22Rv1 (cell line): ENCODE measurements at regions not wholly inside any gene's neighbourhood (a gene's known extent, or its start where the extent isn't known, plus 50 kb on each side); places are given as distances from the start of the nearest gene placed in this dataset.

Experiments
- CTCF ChIP-seq: fragments of 450-650 bp; IDR thresholded peaks from 2 replicates; pipeline ENCODE4 v1.5.1; 2017; ENCODE audit warnings: mild to moderate bottlenecking
- ZFX ChIP-seq: fragments of 450-650 bp; IDR thresholded peaks from 2 replicates; pipeline ENCODE4 v1.6.1; 2017; ENCODE audit warnings: antibody characterized with exemption, borderline replicate concordance

GRCh38 chr1:71190843-71191242 lies 110.0 kb upstream of the ZRANB2 start:
- TF ChIP-seq CTCF (no peak), ZFX (no peak)
